GM12878 (cell line): ENCODE measurements at regions not wholly inside any gene's neighbourhood (a gene's known extent, or its start where the extent isn't known, plus 50 kb on each side); places are given as distances from the start of the nearest gene placed in this dataset.

ENCODE experiments used
- ATAC-seq: fragments of 200-7000 bp; cut with Tn5 transposase; 3 replicates; pipeline ENCODE4 v1.9.1; 2020; ENCODE audit warnings: mild to moderate bottlenecking, moderate library complexity
- BruUV-seq: library from RNA; stranded (reverse); fragments of 400-500 nt; replicated peaks from 2 replicates; lab custom pipeline; 2021; lab: Mats Ljungman, UMichigan
- CTCF ChIA-PET: fragments of 300-600 bp; sonication (Branson Sonifier 250); formaldehyde crosslinking; extraction: SDS; loops from one replicate; lab custom pipeline; 2021; ENCODE audit warnings: inconsistent platforms; lab: Yijun Ruan, JAX
- POLR2A ChIA-PET: fragments of 350-600 bp; formaldehyde crosslinking; extraction: SDS; loops from one replicate; lab custom pipeline; 2021; ENCODE audit warnings: inconsistent platforms; lab: Charles Lee
- RAD21 ChIA-PET: fragments of 300-600 bp; sonication (Branson Sonifier 250); formaldehyde crosslinking; loops from one replicate; lab custom pipeline; 2023; ENCODE audit warnings: antibody characterized with exemption; ENCODE audit not compliant: unreplicated experiment; lab: Charles Lee
- SMC1A ChIA-PET: fragments of 300-600 bp; sonication (Branson Sonifier 250); formaldehyde crosslinking; loops from one replicate; lab custom pipeline; 2023; ENCODE audit not compliant: unreplicated experiment, uncharacterized antibody; lab: Charles Lee
- DNase-seq: peaks from one replicate; pipeline ENCODE4 v3.0.0-alpha.2; 2011; ENCODE audit warnings: low read depth, low spot score
- FAIRE-seq: peaks from 3 replicates; lab custom pipeline; 2011; peaks lifted over from hg19 to GRCh38; lab: Jason Lieb, UNC
- H2AFZ ChIP-seq: 2 replicates; pipeline ENCODE4 v1.6.0; 2011; ENCODE audit warnings: low read depth, low read length, control low read depth; ENCODE audit not compliant: control insufficient read depth
- H3K27ac ChIP-seq: 2 replicates; pipeline ENCODE4 v1.5.1; 2011; ENCODE audit warnings: control low read depth; ENCODE audit not compliant: control insufficient read depth, insufficient read depth
- H3K27me3 ChIP-seq, 2 experiments: replicated peaks in 1 of 2; 2 replicates each; pipeline versions ENCODE4 v1.6.0 to v1.6.1; 2011; ENCODE audit warnings: low read length in 1 of 2; ENCODE audit not compliant: control insufficient read depth in 2 of 2, insufficient read depth in 2 of 2
- H3K36me3 ChIP-seq, 2 experiments: 2 replicates each; pipeline ENCODE4 v1.5.1; 2011; ENCODE audit warnings: low read length in 1 of 2; ENCODE audit not compliant: control insufficient read depth in 2 of 2, insufficient read depth in 2 of 2
- H3K4me1 ChIP-seq: 2 replicates; pipeline ENCODE4 v1.6.1; 2011; ENCODE audit warnings: mild to moderate bottlenecking, low read length, moderate library complexity, mixed read lengths; ENCODE audit not compliant: control insufficient read depth, insufficient read depth
- H3K4me2 ChIP-seq: 2 replicates; pipeline ENCODE4 v1.6.0; 2011; ENCODE audit warnings: control low read depth; ENCODE audit not compliant: control insufficient read depth, insufficient read depth
- H3K4me3 ChIP-seq: fragments of 200-600 bp; sonication (generic); 2 replicates; pipeline ENCODE4 v1.5.1; 2016
- H3K79me2 ChIP-seq: 2 replicates; pipeline ENCODE4 v1.6.0; 2011; ENCODE audit warnings: low read length; ENCODE audit not compliant: control insufficient read depth, insufficient read depth
- H3K9ac ChIP-seq: 2 replicates; pipeline ENCODE4 v1.8.0; 2011; ENCODE audit warnings: low read length, control low read depth, mixed read lengths; ENCODE audit not compliant: control insufficient read depth, insufficient read depth
- H3K9me3 ChIP-seq: replicated peaks from 3 replicates; pipeline ENCODE4 v1.5.1; 2011; ENCODE audit warnings: mild to moderate bottlenecking, low read length; ENCODE audit not compliant: control insufficient read depth, insufficient read depth
- H4K20me1 ChIP-seq: 2 replicates; pipeline ENCODE4 v1.6.0; 2011; ENCODE audit not compliant: control insufficient read depth, insufficient read depth
- ATF7 ChIP-seq: fragments of 450-650 bp; IDR thresholded peaks from 2 replicates; pipeline ENCODE4 v1.6.1; 2016; ENCODE audit warnings: low read depth, mild to moderate bottlenecking
- CBX5 ChIP-seq: sonication (generic); IDR thresholded peaks from 2 replicates; pipeline ENCODE4 v1.6.1; 2016; ENCODE audit warnings: low read depth, moderate library complexity, mild to moderate bottlenecking, inconsistent platforms
- E2F4 ChIP-seq: IDR thresholded peaks from 2 replicates; pipeline ENCODE4 v1.6.1; 2012; ENCODE audit warnings: low read depth, low read length, improper control_type of control experiment
- EED ChIP-seq: sonication (generic); IDR thresholded peaks from 2 replicates; pipeline ENCODE4 v1.6.1; 2016; ENCODE audit warnings: antibody characterized with exemption, low read depth
- EP300 ChIP-seq, 2 experiments: fragments of 150-350 bp in 1 of 2; IDR thresholded peaks; 2 replicates each; pipeline ENCODE4 v1.6.1; 2011 to 2012; ENCODE audit warnings: low read depth in 2 of 2, low read length in 2 of 2, borderline replicate concordance in 1 of 2, improper control_type of control experiment in 1 of 2, inconsistent platforms in 1 of 2; ENCODE audit not compliant: control insufficient read depth in 1 of 2
- IKZF1 ChIP-seq: fragments of 450-650 bp; conservative IDR thresholded peaks from 2 replicates; pipeline ENCODE4 v1.6.1; 2017; ENCODE audit warnings: antibody characterized with exemption, mild to moderate bottlenecking
- IRF4 ChIP-seq: IDR thresholded peaks from 2 replicates; pipeline ENCODE4 v1.6.1; 2011; ENCODE audit warnings: low read depth, low read length
- JUNB ChIP-seq: IDR thresholded peaks from 2 replicates; pipeline ENCODE4 v1.6.1; 2016; ENCODE audit warnings: antibody characterized with exemption, mild to moderate bottlenecking
- KDM1A ChIP-seq: fragments of 200-600 bp; sonication (generic); IDR thresholded peaks from 2 replicates; pipeline ENCODE4 v1.6.1; 2016; ENCODE audit warnings: borderline replicate concordance
- KLF5 ChIP-seq: fragments of 450-650 bp; IDR thresholded peaks from 2 replicates; pipeline ENCODE4 v1.6.1; 2014; ENCODE audit warnings: mild to moderate bottlenecking; ENCODE audit not compliant: partially characterized antibody
- PAX5 ChIP-seq: IDR thresholded peaks from 2 replicates; pipeline ENCODE4 v1.6.1; 2011; ENCODE audit warnings: low read depth, low read length, borderline replicate concordance
- POLR2AphosphoS5 ChIP-seq: IDR thresholded peaks from 2 replicates; pipeline ENCODE4 v1.6.1; 2011; ENCODE audit warnings: mild to moderate bottlenecking, low read length, inconsistent platforms
- RFX5 ChIP-seq: IDR thresholded peaks from 2 replicates; pipeline ENCODE4 v1.6.1; 2011; ENCODE audit warnings: low read depth, low read length, improper control_type of control experiment
- SP1 ChIP-seq: IDR thresholded peaks from one replicate; pipeline ENCODE4 v1.6.1; 2011; ENCODE audit warnings: low read depth, low read length
- SREBF2 ChIP-seq: IDR thresholded peaks from 2 replicates; pipeline ENCODE4 v1.6.1; 2012; ENCODE audit warnings: mild to moderate bottlenecking, low read length
- SRF ChIP-seq, 2 experiments: IDR thresholded peaks; 2 replicates each; pipeline ENCODE4 v1.6.1; 2011; ENCODE audit warnings: low read depth in 2 of 2, low read length in 2 of 2, mild to moderate bottlenecking in 1 of 2, moderate library complexity in 1 of 2
- STAT1 ChIP-seq: fragments of 450-650 bp; conservative IDR thresholded peaks from 2 replicates; pipeline ENCODE4 v1.6.1; 2014; ENCODE audit warnings: antibody characterized with exemption, mild to moderate bottlenecking
- SUPT20H ChIP-seq: IDR thresholded peaks from 2 replicates; pipeline ENCODE4 v1.6.1; 2011; ENCODE audit warnings: low read depth, mild to moderate bottlenecking, low read length, moderate library complexity, borderline replicate concordance; ENCODE audit not compliant: control insufficient read depth
- USF1 ChIP-seq: IDR thresholded peaks from 2 replicates; pipeline ENCODE4 v1.6.1; 2011; ENCODE audit warnings: borderline replicate concordance, low read depth, mild to moderate bottlenecking, moderate library complexity, mixed read lengths, low read length; ENCODE audit not compliant: insufficient read depth; ENCODE audit errors: extremely low read length
- in situ Hi-C: fragments of 300-500 bp; cut with MboI; formaldehyde crosslinking; loops from 9 replicates; pipeline ENCODE4 v1.14.3; 2018; ENCODE audit warnings: mixed read lengths
- intact Hi-C: fragments of 100-400 bp; cut with micrococcal nuclease; formaldehyde crosslinking; loops from one replicate; pipeline ENCODE4 v1.14.2; 2022; ENCODE audit not compliant: unreplicated experiment

GRCh38 chr11:95556011-95556341, 233.6 kb downstream of the FAM76B start:
- H3K36me3 ChIP-seq = no peaks in the 10 kb centered on the region
- H3K79me2 ChIP-seq = no peaks in the 10 kb centered on the region
- no peak for TF ChIP-seq IKZF1
- no peak for TF ChIP-seq SUPT20H
- TF ChIP-seq SP1 = no peak
- TF ChIP-seq CBX5 = no peak
- TF ChIP-seq SREBF2 = no peak
- TF ChIP-seq E2F4 = no peak
- no peak for TF ChIP-seq KLF5
- no peak for TF ChIP-seq USF1
- no peak for TF ChIP-seq SRF (IDR thresholded peaks at IDR 0.05; ENCODE audit: low read depth in 2 of 2, low read length in 2 of 2)
- TF ChIP-seq STAT1 = no peak
- no peak for TF ChIP-seq JUNB
- peak; percentile 70 for TF ChIP-seq ATF7
- peak in 1 of 2 experiments; percentile 34; a peak in 1 of 4 replicates for TF ChIP-seq EP300 (IDR thresholded peaks at IDR 0.05; ENCODE audit: borderline replicate concordance in 1 of 2, control insufficient read depth in 1 of 2, low read depth in 2 of 2, low read length in 2 of 2)
- no peak for TF ChIP-seq PAX5
- no peak for TF ChIP-seq IRF4
- no peak for TF ChIP-seq RFX5
- peak; percentile 86 for TF ChIP-seq EED
- TF ChIP-seq KDM1A = no peak
- peak; percentile 39; the same call in 1 of the 2 replicates for TF ChIP-seq POLR2AphosphoS5
- TF ChIP-seq, all 136 proteins: peak for 4
- ATAC-seq (peak; percentile 12; the same call in 2 of the 3 replicates), FAIRE-seq (no peak), DNase-seq (no peak)
- Histone ChIP-seq H3K27me3 (no peaks in the 10 kb centered on the region), H3K27ac (peak overlapping the region; percentile 86), H2AFZ (no peak overlapping the region), H3K4me3 (peak overlapping the region; percentile 22; the same call in 1 of the 2 replicates), H3K9me3 (no peaks in the 10 kb centered on the region; the same call in 2 of the 3 replicates), H3K4me1 (peaks cover 21% of the 10 kb centered on the region), H3K4me2 (peak overlapping the region; percentile 77), H3K9ac (peak overlapping the region; percentile 49; the same call in 1 of the 2 replicates), H4K20me1 (no peaks in the 10 kb centered on the region)
- in situ Hi-C loops = no loop called here
- intact Hi-C loops = loop anchor here (1.0 to 5.0 kb wide), 5 partner anchors 131 to 404 kb away; partner anchors contain the start of gene SESN3
- BruUV-seq = TSS peak; percentile 96
- POLR2A ChIA-PET = interaction anchor here (1.2 to 2.8 kb wide), 6 partner anchors 10 to 328 kb away, joined by 3 to 11 read pairs (median 6); no protein-coding TSS in a partner anchor
- SMC1A ChIA-PET = interaction anchor here (0.6 to 6.7 kb wide), 22 partner anchors 11 to 407 kb away, joined by 3 to 57 read pairs (median 4); partner anchors contain the start of gene SESN3
- RAD21 ChIA-PET = interaction anchor here (0.7 to 3.0 kb wide), 20 partner anchors 9 to 404 kb away, joined by 3 to 28 read pairs (median 5); partner anchors contain the start of gene SESN3
- CTCF ChIA-PET = interaction anchor here (1.0 to 3.4 kb wide), 6 partner anchors 8 to 401 kb away, joined by 3 to 24 read pairs (median 4); no protein-coding TSS in a partner anchor
